ENCODE measurements at regions not wholly inside any gene's neighbourhood (a gene's known extent, or its start where the extent isn't known, plus 50 kb on each side); places are given as distances from the start of the nearest gene placed in this dataset.

DNA sequence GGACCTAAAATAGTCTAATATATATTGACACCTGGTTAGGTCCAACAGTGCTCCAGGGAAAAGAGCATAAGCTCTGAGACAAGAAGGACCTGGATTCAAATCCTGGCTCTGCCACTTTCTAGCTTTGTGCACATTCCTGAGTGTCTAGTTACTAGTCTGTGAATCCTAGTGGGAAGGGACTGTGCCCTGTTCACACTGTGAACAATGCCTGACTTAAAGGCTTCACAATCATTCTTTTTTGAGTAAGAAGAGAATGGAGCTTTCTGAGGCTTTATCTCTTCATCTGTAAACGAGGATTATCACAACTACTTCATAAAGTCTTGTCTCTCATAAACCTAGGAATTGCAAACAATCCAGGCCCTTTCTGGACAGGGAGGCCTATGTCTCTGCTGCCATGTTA, 235.9 kb downstream of the SOX2 start:
- ChIA-PET CTCF (no interaction called here), POLR2A (no interaction called here)
- H3K27ac ChIP-seq (ENCODE audit: insufficient read depth, low read depth, low read length), result no peak overlapping the region
- H2AFZ ChIP-seq (ENCODE audit: low read depth, low read length), result no peak overlapping the region
- no peak overlapping the region for H3K4me3 ChIP-seq (replicated peaks in 1 of 3; ENCODE audit: insufficient read depth in 1 of 3, low read depth in 1 of 3, low read length in 3 of 3)
- TF ChIP-seq, protein P1, sequence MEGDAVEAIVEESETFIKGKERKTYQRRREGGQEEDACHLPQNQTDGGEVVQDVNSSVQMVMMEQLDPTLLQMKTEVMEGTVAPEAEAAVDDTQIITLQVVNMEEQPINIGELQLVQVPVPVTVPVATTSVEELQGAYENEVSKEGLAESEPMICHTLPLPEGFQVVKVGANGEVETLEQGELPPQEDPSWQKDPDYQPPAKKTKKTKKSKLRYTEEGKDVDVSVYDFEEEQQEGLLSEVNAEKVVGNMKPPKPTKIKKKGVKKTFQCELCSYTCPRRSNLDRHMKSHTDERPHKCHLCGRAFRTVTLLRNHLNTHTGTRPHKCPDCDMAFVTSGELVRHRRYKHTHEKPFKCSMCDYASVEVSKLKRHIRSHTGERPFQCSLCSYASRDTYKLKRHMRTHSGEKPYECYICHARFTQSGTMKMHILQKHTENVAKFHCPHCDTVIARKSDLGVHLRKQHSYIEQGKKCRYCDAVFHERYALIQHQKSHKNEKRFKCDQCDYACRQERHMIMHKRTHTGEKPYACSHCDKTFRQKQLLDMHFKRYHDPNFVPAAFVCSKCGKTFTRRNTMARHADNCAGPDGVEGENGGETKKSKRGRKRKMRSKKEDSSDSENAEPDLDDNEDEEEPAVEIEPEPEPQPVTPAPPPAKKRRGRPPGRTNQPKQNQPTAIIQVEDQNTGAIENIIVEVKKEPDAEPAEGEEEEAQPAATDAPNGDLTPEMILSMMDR (IDR thresholded peaks at IDR 0.05; ENCODE audit: extremely low read depth in 1 of 2, insufficient read depth in 1 of 2, low read depth in 1 of 2, low read length in 2 of 2), result no peak
- TF ChIP-seq FOS (IDR thresholded peaks at IDR 0.05; ENCODE audit: borderline replicate concordance, insufficient read depth, low read length) (no peak), GATA2 (IDR thresholded peaks at IDR 0.05; ENCODE audit: insufficient read depth, insufficient read length, low read depth, low read length) (no peak), POLR2AphosphoS5 (IDR thresholded peaks at IDR 0.05; ENCODE audit: insufficient read depth, low read depth, low read length) (no peak), JUN (IDR thresholded peaks at IDR 0.05; ENCODE audit: borderline replicate concordance, insufficient read depth, insufficient read length, low read depth) (no peak), MYC (IDR thresholded peaks at IDR 0.05; ENCODE audit: low read depth, low read length) (no peak), EZH2 (IDR thresholded peaks at IDR 0.05; ENCODE audit: borderline replicate concordance, low read depth, low read length, severe bottlenecking) (no peak), POLR2A (IDR thresholded peaks at IDR 0.05; ENCODE audit: low read depth, low read length) (no peak)
- TF ChIP-seq, protein P2, sequence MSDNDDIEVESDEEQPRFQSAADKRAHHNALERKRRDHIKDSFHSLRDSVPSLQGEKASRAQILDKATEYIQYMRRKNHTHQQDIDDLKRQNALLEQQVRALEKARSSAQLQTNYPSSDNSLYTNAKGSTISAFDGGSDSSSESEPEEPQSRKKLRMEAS (IDR thresholded peaks at IDR 0.05; ENCODE audit: insufficient read depth, insufficient read length), result no peak
- no peaks in the 10 kb centered on the region for H3K9me3 ChIP-seq (replicated peaks; ENCODE audit: control insufficient read depth, insufficient read depth, low read length)
- H3K9me1 ChIP-seq (replicated peaks; ENCODE audit: control insufficient read depth, extremely low read depth, insufficient read depth, low read length), result no peaks in the 10 kb centered on the region
- intact Hi-C loops (cut with micrococcal nuclease) (no loop called here), dilution Hi-C loops (cut with MboI; ENCODE audit: extremely low pct_ligation_motif_present, low sequenced_read_pairs) (no loop called here)
- H4K20me1 ChIP-seq (replicated peaks; ENCODE audit: control insufficient read depth, extremely low read depth, insufficient read depth, low read length), result no peaks in the 10 kb centered on the region
- no TSS peak for BruUV-seq (replicated peaks)
- H3K79me2 ChIP-seq (ENCODE audit: control insufficient read depth, insufficient read depth, low read length), result no peaks in the 10 kb centered on the region
- DNase-seq (ENCODE audit: low read depth, low spot score) (no peak), FAIRE-seq (no peak)
- H3K9ac ChIP-seq (replicated peaks; ENCODE audit: extremely low read depth, insufficient read depth, low read length), result no peak overlapping the region
- no peaks in the 10 kb centered on the region for H3K4me1 ChIP-seq (ENCODE audit: control insufficient read depth, extremely low read depth, insufficient read depth, low read length)
- H3K4me2 ChIP-seq (ENCODE audit: insufficient read depth, low read length), result no peak overlapping the region
- H3K27me3 ChIP-seq (ENCODE audit: control insufficient read depth in 2 of 2, insufficient read depth in 2 of 2, low read length in 2 of 2), result no peaks in the 10 kb centered on the region
- no peaks in the 10 kb centered on the region for H3K36me3 ChIP-seq (ENCODE audit: control insufficient read depth in 2 of 2, extremely low read depth in 1 of 2, insufficient read depth in 2 of 2, low read length in 2 of 2)
